OCI-LY1 (cell line): ENCODE measurements at regions not wholly inside any gene's neighbourhood (a gene's known extent, or its start where the extent isn't known, plus 50 kb on each side); places are given as distances from the start of the nearest gene placed in this dataset.

Experiments used
- H2AFZ ChIP-seq: fragments of 200-600 bp; sonication (generic), shearing (Covaris generic); 2 replicates; pipeline ENCODE4 v1.6.0; 2014; ENCODE audit warnings: antibody characterized with exemption, mild to moderate bottlenecking, low read length
- H3F3A ChIP-seq: fragments of 200-600 bp; sonication (generic), shearing (Covaris generic); 2 replicates; pipeline ENCODE4 v1.6.0; 2014; ENCODE audit warnings: mild to moderate bottlenecking, antibody characterized with exemption, low read length, moderate library complexity; ENCODE audit not compliant: insufficient read depth
- H3K27ac ChIP-seq: fragments of 200-600 bp; sonication (generic); 2 replicates; pipeline ENCODE4 v1.5.1; 2014; ENCODE audit warnings: low read length, mixed run types, mild to moderate bottlenecking, low read depth; ENCODE audit not compliant: poor library complexity, severe bottlenecking
- H3K27me3 ChIP-seq: fragments of 200-600 bp; sonication (generic); 2 replicates; pipeline ENCODE4 v1.6.0; 2014; ENCODE audit warnings: antibody characterized with exemption, mild to moderate bottlenecking, low read length, moderate library complexity; ENCODE audit not compliant: insufficient read depth
- H3K36me3 ChIP-seq: fragments of 200-600 bp; sonication (generic); 2 replicates; pipeline ENCODE4 v1.6.1; 2014; ENCODE audit warnings: mild to moderate bottlenecking, antibody characterized with exemption, low read length, moderate library complexity, mixed read lengths; ENCODE audit not compliant: insufficient read depth
- H3K4me1 ChIP-seq: fragments of 200-600 bp; sonication (generic); 2 replicates; pipeline ENCODE4 v1.5.1; 2014; ENCODE audit warnings: mild to moderate bottlenecking, low read length, moderate library complexity; ENCODE audit not compliant: insufficient read depth, severe bottlenecking
- H3K4me2 ChIP-seq: fragments of 200-600 bp; sonication (generic), shearing (Covaris generic); 2 replicates; pipeline ENCODE4 v1.6.1; 2014; ENCODE audit warnings: low read length
- H3K4me3 ChIP-seq: fragments of 200-600 bp; sonication (generic); 2 replicates; pipeline ENCODE4 v1.5.1; 2014; ENCODE audit warnings: low read length, low read depth, mild to moderate bottlenecking, mixed read lengths; ENCODE audit not compliant: poor library complexity, severe bottlenecking
- H3K79me2 ChIP-seq: fragments of 200-600 bp; shearing (Covaris generic); 2 replicates; pipeline ENCODE4 v1.6.1; 2016; ENCODE audit warnings: mixed run types, low read length, mixed read lengths; ENCODE audit not compliant: insufficient read depth
- H3K9ac ChIP-seq: fragments of 200-600 bp; sonication (generic), shearing (Covaris generic); 2 replicates; pipeline ENCODE4 v1.6.1; 2014; ENCODE audit warnings: mild to moderate bottlenecking, low read length, mixed read lengths
- H3K9me2 ChIP-seq: fragments of 200-600 bp; sonication (generic), shearing (Covaris generic); 2 replicates; pipeline ENCODE4 v1.6.1; 2014; ENCODE audit warnings: low read depth, mild to moderate bottlenecking, low read length, mixed read lengths
- H3K9me3 ChIP-seq: fragments of 200-600 bp; shearing (Covaris generic); 2 replicates; pipeline ENCODE4 v1.6.1; 2014; ENCODE audit warnings: low read length, mixed read lengths
- H4K20me1 ChIP-seq: fragments of 200-600 bp; sonication (generic), shearing (Covaris generic); 2 replicates; pipeline ENCODE4 v1.6.0; 2016; ENCODE audit warnings: mild to moderate bottlenecking, low read length; ENCODE audit not compliant: insufficient read depth
- EZH2 ChIP-seq: fragments of 200-600 bp; sonication (generic), shearing (Covaris generic); IDR thresholded peaks from 2 replicates; pipeline ENCODE4 v1.8.0; 2017; ENCODE audit warnings: borderline replicate concordance, mixed run types, mild to moderate bottlenecking, antibody characterized with exemption, low read length, moderate library complexity, mixed read lengths
- TF ChIP-seq, protein P1 (sequence below): fragments of 200-600 bp; sonication (generic), shearing (Covaris generic); IDR thresholded peaks from 2 replicates; pipeline ENCODE4 v1.5.1; 2017; ENCODE audit warnings: mild to moderate bottlenecking, antibody characterized with exemption, low read length, moderate library complexity, mixed read lengths

DNA sequence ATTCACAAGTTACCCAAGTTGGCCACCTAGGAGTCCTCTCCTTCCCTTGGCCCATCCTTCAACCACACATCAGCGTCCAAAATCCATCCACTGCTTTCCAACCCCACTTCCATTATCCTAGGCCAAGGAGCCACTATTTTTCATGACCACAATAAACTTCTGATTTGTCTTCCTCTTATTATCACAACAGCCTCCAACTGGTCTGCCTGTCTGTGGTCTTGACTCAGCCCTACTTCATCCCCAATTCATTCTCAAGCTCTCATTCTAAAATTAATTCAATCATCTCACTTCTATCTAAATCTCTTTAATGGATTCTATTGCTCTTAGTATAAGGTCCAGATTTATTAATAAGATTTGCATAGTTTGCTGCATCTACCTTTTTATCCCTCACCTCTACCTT lies 189.0 kb upstream of the PRDM1 start:
- peaks cover 34% of the 10 kb centered on the region for H3K4me1 ChIP-seq
- H3K27me3 ChIP-seq = no peaks in the 10 kb centered on the region
- no peak overlapping the region for H3K27ac ChIP-seq
- H3K4me3 ChIP-seq = no peak overlapping the region
- no peak for TF ChIP-seq EZH2
- TF ChIP-seq, protein P1, sequence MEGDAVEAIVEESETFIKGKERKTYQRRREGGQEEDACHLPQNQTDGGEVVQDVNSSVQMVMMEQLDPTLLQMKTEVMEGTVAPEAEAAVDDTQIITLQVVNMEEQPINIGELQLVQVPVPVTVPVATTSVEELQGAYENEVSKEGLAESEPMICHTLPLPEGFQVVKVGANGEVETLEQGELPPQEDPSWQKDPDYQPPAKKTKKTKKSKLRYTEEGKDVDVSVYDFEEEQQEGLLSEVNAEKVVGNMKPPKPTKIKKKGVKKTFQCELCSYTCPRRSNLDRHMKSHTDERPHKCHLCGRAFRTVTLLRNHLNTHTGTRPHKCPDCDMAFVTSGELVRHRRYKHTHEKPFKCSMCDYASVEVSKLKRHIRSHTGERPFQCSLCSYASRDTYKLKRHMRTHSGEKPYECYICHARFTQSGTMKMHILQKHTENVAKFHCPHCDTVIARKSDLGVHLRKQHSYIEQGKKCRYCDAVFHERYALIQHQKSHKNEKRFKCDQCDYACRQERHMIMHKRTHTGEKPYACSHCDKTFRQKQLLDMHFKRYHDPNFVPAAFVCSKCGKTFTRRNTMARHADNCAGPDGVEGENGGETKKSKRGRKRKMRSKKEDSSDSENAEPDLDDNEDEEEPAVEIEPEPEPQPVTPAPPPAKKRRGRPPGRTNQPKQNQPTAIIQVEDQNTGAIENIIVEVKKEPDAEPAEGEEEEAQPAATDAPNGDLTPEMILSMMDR = no peak
- H3K9ac ChIP-seq = no peak overlapping the region
- no peak overlapping the region for H3K4me2 ChIP-seq
- no peaks in the 10 kb centered on the region for H3F3A ChIP-seq
- no peaks in the 10 kb centered on the region for H3K36me3 ChIP-seq
- no peaks in the 10 kb centered on the region for H4K20me1 ChIP-seq
- no peaks in the 10 kb centered on the region for H3K79me2 ChIP-seq
- no peaks in the 10 kb centered on the region for H3K9me2 ChIP-seq
- H2AFZ ChIP-seq = no peak overlapping the region
- H3K9me3 ChIP-seq = no peaks in the 10 kb centered on the region

- no peak overlapping the region for H3K4me3 ChIP-seq
- TF ChIP-seq, protein P1 = no peak
- no peak for TF ChIP-seq EZH2
These were observed 189.4 kb upstream of the PRDM1 start for GRCh38 chr6:105896821-105897095.

DNA sequence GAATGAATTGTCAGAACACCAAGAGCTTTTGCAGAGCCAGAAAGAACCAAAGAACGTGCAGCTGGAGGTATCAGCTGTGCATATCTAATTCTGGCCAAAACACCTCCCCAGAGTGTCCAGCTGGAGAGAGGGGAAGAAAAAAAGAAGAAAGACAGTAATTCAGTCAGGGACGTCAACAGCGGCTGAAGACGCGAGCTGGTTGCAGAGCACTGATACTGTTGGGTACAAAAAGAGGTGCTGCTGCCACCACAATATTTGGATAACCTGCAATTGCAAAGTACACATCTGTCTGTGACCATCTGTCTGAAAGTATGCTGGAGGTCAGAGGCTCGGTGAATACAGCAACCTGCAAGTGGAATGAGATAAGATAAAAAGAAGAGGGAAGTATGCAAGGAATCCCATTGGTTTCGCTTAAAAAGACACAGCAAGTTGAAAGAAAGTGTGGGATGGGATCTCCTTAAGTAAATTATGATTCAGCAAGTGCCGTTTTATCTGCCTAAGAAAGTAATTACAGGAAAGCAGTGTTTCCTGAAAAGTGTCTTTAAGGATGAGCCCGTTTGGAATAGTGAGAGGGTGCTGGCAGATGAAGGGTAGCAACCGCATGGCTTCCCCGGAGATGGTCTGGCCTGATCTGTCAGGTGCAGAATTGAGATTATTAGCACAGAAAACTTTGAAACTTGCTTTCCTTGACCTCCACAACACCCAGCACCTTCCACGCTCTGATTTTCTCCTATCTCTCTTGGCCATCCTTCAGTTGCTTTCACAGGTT lies 189.9 kb upstream of the PRDM1 start:
- H3F3A ChIP-seq = no peaks in the 10 kb centered on the region
- no peaks in the 10 kb centered on the region for H3K27me3 ChIP-seq
- H3K4me2 ChIP-seq = no peak overlapping the region
- no peak overlapping the region for H3K27ac ChIP-seq
- no peak overlapping the region for H3K4me3 ChIP-seq
- H4K20me1 ChIP-seq = no peaks in the 10 kb centered on the region
- peaks cover 27% of the 10 kb centered on the region for H3K4me1 ChIP-seq
- H3K9me3 ChIP-seq = no peaks in the 10 kb centered on the region
- no peaks in the 10 kb centered on the region for H3K79me2 ChIP-seq
- H3K9ac ChIP-seq = no peak overlapping the region
- no peaks in the 10 kb centered on the region for H3K36me3 ChIP-seq
- TF ChIP-seq EZH2 = no peak
- TF ChIP-seq, protein P1 = no peak
- H3K9me2 ChIP-seq = no peaks in the 10 kb centered on the region
- H2AFZ ChIP-seq = no peak overlapping the region

More at GRCh38 chr6:105896821-105897095, 189.4 kb upstream of the PRDM1 start:
- Histone ChIP-seq H4K20me1 (no peaks in the 10 kb centered on the region), H3K4me2 (no peak overlapping the region), H3K9ac (no peak overlapping the region), H3K36me3 (no peaks in the 10 kb centered on the region), H3K9me2 (no peaks in the 10 kb centered on the region), H3K27me3 (no peaks in the 10 kb centered on the region), H3F3A (no peaks in the 10 kb centered on the region), H3K79me2 (no peaks in the 10 kb centered on the region), H2AFZ (no peak overlapping the region), H3K27ac (no peak overlapping the region), H3K4me1 (peaks cover 30% of the 10 kb centered on the region), H3K9me3 (no peaks in the 10 kb centered on the region)
